ENCODE measurements at regions not wholly inside any gene's neighbourhood (a gene's known extent, or its start where the extent isn't known, plus 50 kb on each side); places are given as distances from the start of the nearest gene placed in this dataset.

- no peak for TF ChIP-seq CTCF (IDR thresholded peaks at IDR 0.05; ENCODE audit: low read depth, low read length)
- TF ChIP-seq EZH2phosphoT487 (IDR thresholded peaks at IDR 0.05; ENCODE audit: low read depth) = no peak
Observed at GRCh38 chr7:17682586-17682985, 257.7 kb downstream of the SNX13 start.
